Progenitor cell of endocrine pancreas (in vitro differentiated cells): ENCODE measurements at regions not wholly inside any gene's neighbourhood (a gene's known extent, or its start where the extent isn't known, plus 50 kb on each side); places are given as distances from the start of the nearest gene placed in this dataset.
"Not testable (repeated sequence)": the region's sequence is repeated elsewhere in the genome, so short reads cannot be mapped to it uniquely, and the experiment has no call there.

Experiments
- DNase-seq: peaks from one replicate; pipeline ENCODE4 v3.0.0; 2021; ENCODE audit warnings: low spot score; ENCODE audit not compliant: unreplicated experiment
- H3K27ac Mint-ChIP-seq: 2 replicates; pipeline ENCODE4 v1.8.0; 2021; ENCODE audit warnings: mild to moderate bottlenecking, moderate library complexity, mixed read lengths
- H3K27me3 Mint-ChIP-seq: 2 replicates; pipeline ENCODE4 v1.8.0; 2021; ENCODE audit warnings: mixed read lengths
- H3K36me3 Mint-ChIP-seq: 2 replicates; pipeline ENCODE4 v1.8.0; 2022; ENCODE audit warnings: mixed read lengths; ENCODE audit not compliant: insufficient read depth
- H3K4me1 Mint-ChIP-seq: 2 replicates; pipeline ENCODE4 v1.8.0; 2021; ENCODE audit warnings: low read depth, mixed read lengths
- H3K4me3 Mint-ChIP-seq: 2 replicates; pipeline ENCODE4 v1.8.0; 2021; ENCODE audit warnings: low read depth, mild to moderate bottlenecking, moderate library complexity, mixed read lengths
- H3K9me3 Mint-ChIP-seq: 2 replicates; pipeline ENCODE4 v1.8.0; 2021; ENCODE audit warnings: low read depth, mixed read lengths
- CTCF ChIP-seq: fragments of 200-600 bp; sonication (generic); IDR thresholded peaks from one replicate; pipeline ENCODE4 v1.5.0; 2021; ENCODE audit warnings: antibody characterized with exemption, mild to moderate bottlenecking; ENCODE audit not compliant: unreplicated experiment

GRCh38 chr4:111441687-111442086 is 703.6 kb upstream of the FAM241A start:
- H3K4me1 Mint-ChIP-seq: no peaks in the 10 kb centered on the region
- H3K27me3 Mint-ChIP-seq: no peaks in the 10 kb centered on the region
- no peaks in the 10 kb centered on the region for H3K36me3 Mint-ChIP-seq
- TF ChIP-seq CTCF: no peak
- no peak overlapping the region for H3K27ac Mint-ChIP-seq
- DNase-seq: no peak
- no peaks in the 10 kb centered on the region for H3K9me3 Mint-ChIP-seq
- H3K4me3 Mint-ChIP-seq: no peak overlapping the region

GRCh38 chr4:111444836-111445235 is 700.4 kb upstream of the FAM241A start:
- not testable (repeated sequence) for H3K4me1 Mint-ChIP-seq, H3K27me3 Mint-ChIP-seq, DNase-seq, H3K27ac Mint-ChIP-seq, H3K4me3 Mint-ChIP-seq, H3K36me3 Mint-ChIP-seq, H3K9me3 Mint-ChIP-seq

DNA sequence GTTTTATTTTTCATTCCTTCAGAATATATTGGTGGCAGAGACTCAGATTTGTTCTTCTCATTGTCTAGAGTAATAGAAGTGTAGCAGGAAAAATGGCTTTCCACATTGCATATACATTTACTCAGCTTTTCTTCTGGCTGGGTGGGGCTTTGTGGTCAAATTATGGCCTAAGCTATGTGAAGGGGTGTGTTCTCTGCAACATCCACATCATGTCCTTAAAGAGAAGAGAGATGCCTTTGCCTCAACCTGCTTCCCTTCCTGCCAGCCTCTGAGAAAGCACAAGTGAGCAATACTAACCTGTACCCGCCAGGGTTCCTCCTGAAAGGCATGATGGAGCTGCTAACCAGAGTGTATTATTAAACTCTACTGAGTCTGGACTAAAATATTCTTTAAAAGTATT is 695.6 kb upstream of the FAM241A start:
- Mint-ChIP-seq H3K4me3 (no peak overlapping the region), H3K36me3 (no peaks in the 10 kb centered on the region), H3K4me1 (peaks cover 12% of the 10 kb centered on the region), H3K27me3 (no peaks in the 10 kb centered on the region), H3K9me3 (no peaks in the 10 kb centered on the region), H3K27ac (no peak overlapping the region)
- TF ChIP-seq CTCF: no peak
- no peak for DNase-seq

DNA sequence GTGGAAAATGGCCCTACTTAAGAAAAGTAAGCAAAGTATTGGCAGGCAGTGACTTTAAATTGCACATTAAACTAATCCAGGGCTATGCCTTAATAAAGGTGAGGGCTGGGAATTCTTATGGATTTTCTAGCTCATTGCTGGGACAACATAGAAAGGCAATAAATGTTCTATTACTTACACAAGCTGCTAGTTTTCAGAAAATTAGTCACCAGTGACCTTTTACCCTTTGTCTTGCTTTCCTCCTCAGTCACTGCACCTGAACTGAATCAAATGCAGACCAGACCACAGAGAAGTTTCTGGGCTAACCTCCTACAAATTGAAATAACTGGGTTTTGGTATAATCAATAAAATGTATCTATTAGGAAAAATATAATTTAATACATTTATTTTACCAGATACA is 694.4 kb upstream of the FAM241A start:
- no peak for TF ChIP-seq CTCF

DNA sequence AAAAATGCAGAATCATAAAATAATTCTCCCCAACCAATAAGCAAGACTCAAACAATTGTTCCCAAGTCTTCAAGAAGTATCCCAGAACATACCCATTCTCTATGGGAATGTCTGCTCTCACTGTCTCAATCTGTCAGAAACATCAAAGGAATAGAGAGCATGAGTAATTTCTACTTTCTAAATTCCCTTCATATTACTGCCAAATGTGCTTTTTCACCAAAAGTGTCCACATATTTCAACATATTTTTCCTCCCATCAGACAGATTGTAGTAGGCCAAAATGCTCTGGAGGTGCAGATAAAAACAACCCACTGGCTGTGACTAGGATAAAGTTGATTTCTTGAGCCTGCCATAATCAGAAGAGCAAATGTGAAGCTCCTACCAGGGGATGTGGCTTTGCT is 692.0 kb upstream of the FAM241A start:
- H3K27me3 Mint-ChIP-seq: no peaks in the 10 kb centered on the region
- H3K27ac Mint-ChIP-seq: no peak overlapping the region
- H3K9me3 Mint-ChIP-seq: no peaks in the 10 kb centered on the region
- H3K4me3 Mint-ChIP-seq: no peak overlapping the region
- no peak for TF ChIP-seq CTCF
- peaks cover 12% of the 10 kb centered on the region for H3K4me1 Mint-ChIP-seq
- no peak for DNase-seq
- no peaks in the 10 kb centered on the region for H3K36me3 Mint-ChIP-seq

More for the DNA sequence above, 694.4 kb upstream of the FAM241A start:
- Mint-ChIP-seq H3K27me3 (no peaks in the 10 kb centered on the region), H3K4me3 (no peak overlapping the region), H3K27ac (peak overlapping the region; percentile 52), H3K4me1 (peaks cover 12% of the 10 kb centered on the region), H3K36me3 (no peaks in the 10 kb centered on the region), H3K9me3 (no peaks in the 10 kb centered on the region)
- DNase-seq: no peak

DNA sequence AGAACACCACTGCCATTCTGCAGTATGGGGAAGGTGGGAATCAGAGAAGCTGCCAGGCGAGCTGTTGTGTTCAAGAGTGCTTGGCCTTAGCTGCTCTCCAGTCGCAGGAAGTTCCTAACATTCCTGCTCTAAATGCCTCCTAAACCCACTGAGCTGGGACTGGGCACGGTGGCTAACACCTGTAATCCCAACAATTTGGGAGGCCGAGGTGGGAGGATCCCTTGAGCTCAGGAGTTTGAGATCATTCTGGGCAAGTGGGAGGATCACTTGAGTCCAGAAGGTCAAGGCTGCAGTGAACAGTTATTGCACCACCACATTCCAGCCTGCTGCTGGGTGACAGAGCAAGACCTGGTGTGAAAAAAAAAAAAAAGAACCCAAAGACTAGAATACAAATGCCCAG is 690.3 kb upstream of the FAM241A start:
- H3K27ac Mint-ChIP-seq: no peak overlapping the region
- no peak overlapping the region for H3K4me3 Mint-ChIP-seq
- no peaks in the 10 kb centered on the region for H3K9me3 Mint-ChIP-seq
- no peak for DNase-seq
- no peaks in the 10 kb centered on the region for H3K27me3 Mint-ChIP-seq
- TF ChIP-seq CTCF: no peak
- H3K4me1 Mint-ChIP-seq: peaks cover 11% of the 10 kb centered on the region
- no peaks in the 10 kb centered on the region for H3K36me3 Mint-ChIP-seq
